Right renal pelvis (tissue), 4 donors: ENCODE measurements at regions not wholly inside any gene's neighbourhood (a gene's known extent, or its start where the extent isn't known, plus 50 kb on each side); places are given as distances from the start of the nearest gene placed in this dataset.
A peak's percentile ranks its signal among the peaks of the same experiment; 100 is the strongest.
"Not testable (repeated sequence)": the region's sequence is repeated elsewhere in the genome, so short reads cannot be mapped to it uniquely, and the experiment has no call there.

ENCODE experiments used
- DNase-seq, 4 donors: peaks; one replicate each; pipeline ENCODE4 v3.0.0-alpha.2; 2013; ENCODE audit warnings: low read depth in 4 of 4, low spot score in 3 of 4, missing footprints in 1 of 4

- DNase-seq: no peak
Observed at GRCh38 chr5:6321078-6321477, 57.3 kb downstream of the MED10 start.

- no peak for DNase-seq
Observed at GRCh38 chr5:6319116-6319515, 59.2 kb downstream of the MED10 start.

GRCh38 chr5:6317116-6317798, 61.1 kb downstream of the MED10 start:
- DNase-seq: no peak

DNA sequence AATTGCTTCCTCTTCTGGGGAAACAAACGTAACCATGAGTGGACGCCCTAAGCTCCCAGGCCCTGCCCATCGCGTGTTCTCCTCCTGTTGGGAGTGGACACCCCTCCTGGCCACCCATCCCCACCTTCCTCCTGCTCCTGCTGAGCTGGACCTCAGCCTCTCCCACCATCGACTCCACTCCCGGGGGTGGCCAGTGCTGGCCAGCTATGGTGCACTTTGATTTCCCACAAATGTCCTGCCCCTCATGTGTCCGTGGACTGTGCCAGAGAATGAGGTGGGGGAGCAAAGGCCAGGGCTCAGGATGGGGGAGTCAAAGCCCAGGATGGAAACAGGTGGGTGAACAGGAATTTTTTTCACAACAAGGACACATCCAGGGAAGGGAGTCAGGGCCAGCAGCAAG, 62.8 kb downstream of the MED10 start:
- no peak for DNase-seq

DNA sequence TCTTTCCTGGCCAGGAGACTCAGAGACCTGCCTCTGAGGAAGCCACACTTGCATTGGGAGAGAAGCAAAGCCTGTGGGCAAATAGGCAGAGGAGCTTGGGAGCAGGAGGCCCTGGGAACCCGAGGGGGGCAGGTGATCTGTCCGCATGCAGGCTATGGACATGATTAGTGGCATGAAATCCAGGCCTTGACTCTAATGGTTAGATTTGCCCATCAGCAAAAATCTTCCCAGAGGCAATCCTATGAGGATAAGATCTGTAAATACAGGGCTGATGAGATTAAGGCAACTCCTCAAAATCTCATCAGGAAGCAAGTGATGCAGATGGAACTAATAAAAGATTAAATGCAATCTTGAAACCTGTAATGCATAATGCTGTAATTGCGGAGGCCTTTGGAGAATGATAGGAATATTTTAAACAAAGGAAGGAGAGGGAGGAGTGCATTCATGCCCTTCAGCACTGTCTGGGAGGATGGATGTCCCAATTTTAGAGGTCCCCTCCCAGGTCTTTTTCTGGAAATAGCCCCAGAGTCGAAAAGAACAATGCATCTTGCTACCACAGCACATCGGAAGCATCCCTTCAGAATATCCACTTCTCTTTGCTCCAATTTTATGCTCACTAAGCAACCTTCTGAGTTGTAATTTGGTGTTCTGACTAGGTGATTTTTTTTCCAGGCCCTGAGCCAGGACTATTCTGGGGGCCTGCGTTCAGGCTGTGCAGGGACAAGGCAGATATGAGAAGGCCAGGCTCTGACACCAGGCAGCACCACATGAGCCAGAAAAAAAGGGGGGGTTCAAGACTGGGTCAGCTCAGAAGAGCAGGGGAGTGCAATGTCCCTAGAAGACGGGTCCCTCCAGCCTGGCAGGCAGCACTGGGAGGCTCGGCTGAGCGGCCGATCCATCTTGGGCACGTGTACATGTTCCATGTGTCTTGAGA, 66.5 kb downstream of the MED10 start:
- no peak for DNase-seq

- no peak for DNase-seq
Observed at GRCh38 chr5:6309949-6310348, 68.4 kb downstream of the MED10 start.

DNA sequence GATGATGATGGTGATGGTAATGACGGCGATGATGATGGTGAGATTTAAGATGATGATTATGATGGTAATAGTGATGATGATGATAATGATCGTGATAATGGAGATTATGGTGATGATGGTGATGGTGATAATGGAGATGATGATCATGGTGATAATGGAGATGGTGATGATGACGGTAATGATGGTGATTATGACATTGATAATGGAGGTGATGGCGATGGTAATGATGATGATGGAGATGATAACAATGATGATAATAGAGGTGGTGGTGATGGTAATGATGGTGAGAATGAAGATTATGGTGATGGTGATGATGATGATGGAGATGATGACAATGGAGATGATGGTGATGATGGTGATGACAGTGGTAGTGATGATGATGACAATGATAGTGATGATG, 69.7 kb downstream of the MED10 start:
- no peak for DNase-seq

- no peak for DNase-seq
Observed at GRCh38 chr5:6307304-6307703, 71.0 kb downstream of the MED10 start.

DNA sequence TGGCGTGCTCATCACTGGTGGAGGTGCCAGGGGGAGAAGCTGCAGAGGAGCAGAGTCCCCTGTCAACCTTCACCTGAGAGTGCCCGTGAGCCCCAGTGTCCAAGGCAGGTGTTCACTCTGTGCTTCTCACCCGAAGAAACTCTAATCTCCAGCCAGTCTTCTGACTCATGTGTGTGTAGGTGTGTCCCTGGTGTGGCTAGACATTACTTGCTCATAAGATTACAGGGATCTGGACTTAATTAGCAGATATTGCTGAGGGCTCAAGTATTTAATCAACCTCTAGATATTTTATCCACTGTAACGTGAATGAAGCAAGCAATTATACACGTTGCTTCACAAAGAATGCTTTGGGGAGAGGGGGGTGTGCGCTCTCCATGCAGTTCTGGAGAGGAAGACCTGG, 72.5 kb downstream of the MED10 start:
- no peak for DNase-seq

- DNase-seq: no peak
Observed at GRCh38 chr5:6302684-6303083, 75.7 kb downstream of the MED10 start.

- no peak for DNase-seq
Observed at GRCh38 chr5:6302075-6302474, 76.3 kb downstream of the MED10 start.

DNA sequence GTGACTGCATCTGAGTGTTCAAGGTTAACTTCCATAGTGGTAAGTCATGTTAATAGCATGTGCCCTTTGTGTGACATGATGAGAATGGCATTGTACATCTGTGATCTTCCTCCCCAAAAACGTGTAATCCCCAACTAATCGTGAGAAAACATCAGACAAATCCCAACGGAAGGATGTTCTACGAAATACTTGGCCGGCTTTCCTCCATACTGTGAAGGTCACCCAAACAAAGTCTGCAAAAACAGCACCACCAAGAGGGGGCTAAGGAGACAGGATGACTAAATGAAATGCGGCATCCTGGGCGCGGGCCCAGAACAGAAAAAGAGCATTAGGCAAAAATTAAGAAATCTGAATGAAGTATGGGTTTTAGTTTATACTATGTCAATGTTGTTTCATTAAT, 81.8 kb downstream of the MED10 start:
- DNase-seq: no peak

- DNase-seq: no peak
Observed at GRCh38 chr5:6291961-6292360, 86.4 kb downstream of the MED10 start.

GRCh38 chr5:6289239-6289638, 89.1 kb downstream of the MED10 start:
- DNase-seq: no peak

DNA sequence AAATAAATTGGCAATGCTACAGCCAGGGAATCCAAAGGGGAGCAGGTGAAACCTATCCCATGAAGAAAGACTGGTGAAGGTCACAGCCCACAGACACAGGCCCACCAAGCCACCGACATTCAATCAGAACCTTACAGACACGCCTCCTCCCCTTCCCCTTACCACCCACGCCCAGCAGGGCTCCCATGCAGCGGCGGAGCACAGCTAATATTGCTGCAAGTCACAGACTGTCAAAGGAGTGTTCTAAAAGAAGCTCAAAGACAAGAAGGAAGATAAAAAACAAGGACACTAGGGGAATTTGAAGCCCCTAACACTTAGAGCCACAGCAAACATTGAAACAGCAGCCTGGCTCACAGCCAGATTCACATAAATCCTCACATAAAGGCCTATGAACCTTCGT, 91.2 kb downstream of the MED10 start:
- peak in 2 of 4 donors; percentile 6 to 13 for DNase-seq

- no peak for DNase-seq
Observed at GRCh38 chr5:6286404-6286803, 91.9 kb downstream of the MED10 start.

DNA sequence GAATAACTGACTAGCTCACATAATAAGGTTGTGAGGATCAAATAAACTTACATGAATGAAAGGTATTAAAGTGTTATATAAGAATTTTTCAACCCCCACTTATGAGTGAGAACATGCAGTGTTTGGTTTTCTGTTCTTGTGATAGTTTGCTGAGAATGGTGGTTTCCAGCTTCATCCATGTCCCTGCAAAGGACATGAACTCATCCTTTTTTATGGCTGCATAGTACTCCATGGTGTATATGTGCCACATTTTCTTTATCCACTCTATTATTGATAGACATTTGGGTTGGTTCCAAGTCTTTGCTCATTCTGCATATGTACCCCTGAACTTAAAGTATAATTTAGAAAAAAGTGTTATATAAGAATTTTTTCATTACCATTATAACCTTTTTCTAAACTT, 93.9 kb downstream of the MED10 start:
- DNase-seq: not testable (repeated sequence)

DNA sequence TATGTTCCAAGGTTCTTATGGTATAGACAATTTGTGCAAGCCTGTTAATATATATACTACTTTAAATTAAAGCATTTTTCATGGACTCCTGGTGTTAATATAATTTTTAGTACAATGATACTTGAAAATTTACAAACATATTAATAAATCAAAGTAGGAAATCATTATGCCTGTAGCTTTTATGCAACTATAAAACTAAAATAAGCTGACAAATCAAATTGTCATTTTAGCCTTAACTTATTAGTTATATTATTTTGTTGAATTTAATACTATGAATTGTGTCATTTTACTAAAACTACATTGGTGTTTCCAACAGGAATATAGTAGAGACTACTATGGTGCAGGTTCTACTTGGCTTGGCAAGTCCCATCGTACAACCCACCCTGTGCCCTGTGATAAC, 96.0 kb downstream of the MED10 start:
- DNase-seq: no peak

- DNase-seq: no peak
Observed at GRCh38 chr5:6281818-6282217, 96.5 kb downstream of the MED10 start.

DNA sequence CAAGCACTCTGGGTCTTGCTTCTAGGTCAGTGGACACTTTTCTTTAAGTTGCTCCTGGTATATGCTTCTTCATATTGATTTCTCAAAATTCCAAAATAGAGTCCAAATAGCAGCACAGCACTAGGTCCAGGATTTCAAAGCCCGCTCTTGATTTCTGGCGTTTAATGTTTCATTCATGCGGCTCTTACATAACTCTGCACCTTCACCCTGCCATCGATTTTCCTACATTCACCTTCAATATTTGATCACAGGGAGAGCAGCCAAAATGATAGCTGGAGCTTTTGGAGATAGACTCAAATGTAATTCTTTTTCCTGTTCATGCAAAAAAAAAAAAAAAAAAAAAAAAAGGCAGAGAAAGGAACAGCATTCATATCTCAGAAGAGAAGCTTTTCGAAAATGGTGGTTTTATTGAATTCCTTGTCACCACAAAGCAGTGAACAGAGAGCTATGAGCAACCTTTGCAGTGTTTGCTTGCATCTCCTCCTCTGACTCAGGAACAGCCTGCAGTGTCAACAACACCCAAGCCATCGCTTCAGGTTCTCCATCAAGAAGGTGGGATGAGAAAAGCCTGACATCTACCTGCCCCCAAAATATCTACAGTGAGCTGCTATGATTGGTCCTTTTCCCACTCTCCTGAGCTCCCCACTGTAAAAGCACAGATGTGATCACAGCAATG, 97.8 kb downstream of the MED10 start:
- DNase-seq: no peak

GRCh38 chr5:6279607-6280006, 98.7 kb downstream of the MED10 start:
- DNase-seq: no peak
